ENCODE measurements at regions not wholly inside any gene's neighbourhood (a gene's known extent, or its start where the extent isn't known, plus 50 kb on each side); places are given as distances from the start of the nearest gene placed in this dataset.

- H3K4me1 ChIP-seq (ENCODE audit: insufficient read depth, low read length) = no peaks in the 10 kb centered on the region
Measured at GRCh38 chr14:81679226-81679625, 145.6 kb upstream of the SEL1L start.

GRCh38 chr14:81681541-81681940, 147.9 kb upstream of the SEL1L start:
- Mint-ChIP-seq H3K9me3 (peaks cover 2% of the 10 kb centered on the region), H3K36me3 (ENCODE audit: low read depth) (no peaks in the 10 kb centered on the region), H3K27me3 (peaks cover 16% of the 10 kb centered on the region), H3K4me1 (ENCODE audit: low read depth) (no peaks in the 10 kb centered on the region), H3K27ac (no peak overlapping the region), H3K4me3 (no peak overlapping the region)
- POLR2A ChIA-PET = no interaction called here
- H3K36me3 ChIP-seq (ENCODE audit: insufficient read depth, low read length) = no peaks in the 10 kb centered on the region
- no peaks in the 10 kb centered on the region for H3K4me1 ChIP-seq (ENCODE audit: insufficient read depth, low read length)
- no peak overlapping the region for H3K27ac ChIP-seq (ENCODE audit: low read depth in 1 of 2, low read length in 2 of 2)
- ATAC-seq (ENCODE audit: poor library complexity) = no peak
- H3K9me3 ChIP-seq (ENCODE audit: control insufficient read depth in 1 of 2, insufficient read depth in 1 of 2, low read length in 2 of 2) = peaks cover 0 to 8% of the 10 kb centered on the region in 2 experiments
- CTCF ChIA-PET = no interaction called here
- no peak overlapping the region for H3K4me3 ChIP-seq (ENCODE audit: low read length)
- peaks cover 0 to 6% of the 10 kb centered on the region in 2 experiments for H3K27me3 ChIP-seq (ENCODE audit: control insufficient read depth in 1 of 2, insufficient read depth in 2 of 2, low read length in 2 of 2)
- no peak for TF ChIP-seq CTCF (IDR thresholded peaks at IDR 0.05)
- DNase-seq = no peak
- intact Hi-C loops (cut with DNase I, micrococcal nuclease) = no loop called here

More at GRCh38 chr14:81679226-81679625, 145.6 kb upstream of the SEL1L start:
- peaks cover 0 to 8% of the 10 kb centered on the region in 2 experiments for H3K9me3 ChIP-seq (ENCODE audit: control insufficient read depth in 1 of 2, insufficient read depth in 1 of 2, low read length in 2 of 2)
- no peak overlapping the region for H3K4me3 ChIP-seq (ENCODE audit: low read length)
- POLR2A ChIA-PET = no interaction called here
- ATAC-seq (ENCODE audit: poor library complexity) = no peak
- no peak for TF ChIP-seq CTCF (IDR thresholded peaks at IDR 0.05)
- CTCF ChIA-PET = no interaction called here
- no peak overlapping the region for H3K27ac Mint-ChIP-seq
- intact Hi-C loops (cut with DNase I, micrococcal nuclease) = no loop called here
- peaks cover 0 to 6% of the 10 kb centered on the region in 2 experiments for H3K27me3 ChIP-seq (ENCODE audit: control insufficient read depth in 1 of 2, insufficient read depth in 2 of 2, low read length in 2 of 2)
- peaks cover 21% of the 10 kb centered on the region for H3K27me3 Mint-ChIP-seq
- no peaks in the 10 kb centered on the region for H3K36me3 ChIP-seq (ENCODE audit: insufficient read depth, low read length)
- H3K4me1 Mint-ChIP-seq (ENCODE audit: low read depth) = no peaks in the 10 kb centered on the region
- no peak overlapping the region for H3K27ac ChIP-seq (ENCODE audit: low read depth in 1 of 2, low read length in 2 of 2)
- DNase-seq = no peak
- no peak overlapping the region for H3K4me3 Mint-ChIP-seq
- H3K36me3 Mint-ChIP-seq (ENCODE audit: low read depth) = no peaks in the 10 kb centered on the region
- H3K9me3 Mint-ChIP-seq = peaks cover 2% of the 10 kb centered on the region

GRCh38 chr14:81682134-81682533, 148.5 kb upstream of the SEL1L start:
- ChIA-PET POLR2A (no interaction called here), CTCF (no interaction called here)
- no peak overlapping the region for H3K27ac ChIP-seq (ENCODE audit: low read depth in 1 of 2, low read length in 2 of 2)
- DNase-seq (no peak), ATAC-seq (ENCODE audit: poor library complexity) (no peak)
- Mint-ChIP-seq H3K9me3 (peaks cover 2% of the 10 kb centered on the region), H3K27me3 (peaks cover 16% of the 10 kb centered on the region), H3K36me3 (ENCODE audit: low read depth) (no peaks in the 10 kb centered on the region), H3K4me3 (no peak overlapping the region), H3K4me1 (ENCODE audit: low read depth) (no peaks in the 10 kb centered on the region), H3K27ac (no peak overlapping the region)
- no peak for TF ChIP-seq CTCF (IDR thresholded peaks at IDR 0.05)
- intact Hi-C loops (cut with DNase I, micrococcal nuclease) = no loop called here
- peaks cover 0 to 8% of the 10 kb centered on the region in 2 experiments for H3K9me3 ChIP-seq (ENCODE audit: control insufficient read depth in 1 of 2, insufficient read depth in 1 of 2, low read length in 2 of 2)
- H3K27me3 ChIP-seq (ENCODE audit: control insufficient read depth in 1 of 2, insufficient read depth in 2 of 2, low read length in 2 of 2) = peaks cover 0 to 6% of the 10 kb centered on the region in 2 experiments
- H3K4me1 ChIP-seq (ENCODE audit: insufficient read depth, low read length) = no peaks in the 10 kb centered on the region
- no peak overlapping the region for H3K4me3 ChIP-seq (ENCODE audit: low read length)
- H3K36me3 ChIP-seq (ENCODE audit: insufficient read depth, low read length) = no peaks in the 10 kb centered on the region

Measured in CD4-positive, alpha-beta T cell (primary cell).